Gastroesophageal sphincter (tissue), 3 donors: ENCODE measurements at regions not wholly inside any gene's neighbourhood (a gene's known extent, or its start where the extent isn't known, plus 50 kb on each side); places are given as distances from the start of the nearest gene placed in this dataset.

ENCODE experiments used
- CTCF ChIP-seq, 4 experiments: fragments of 200-600 bp in 2 of 4; fragments of 450-650 bp in 2 of 4; sonication (generic) in 1 of 4; IDR thresholded peaks; one replicate each; pipeline ENCODE4 v1.5.1; 2017 to 2019; ENCODE audit warnings: antibody characterized with exemption in 4 of 4, mild to moderate bottlenecking in 2 of 4, moderate library complexity in 2 of 4
- POLR2A ChIP-seq, 2 donors: fragments of 450-650 bp; IDR thresholded peaks; one replicate each; pipeline ENCODE4 v1.6.1; 2017; ENCODE audit warnings: antibody characterized with exemption in 2 of 2, mild to moderate bottlenecking in 2 of 2, moderate library complexity in 1 of 2

- no peak for TF ChIP-seq POLR2A (IDR thresholded peaks at IDR 0.05)
- no peak for TF ChIP-seq CTCF (IDR thresholded peaks at IDR 0.05)
These were observed 454.0 kb upstream of the SORCS1 start for GRCh38 chr10:107618504-107618994.
